ENCODE measurements at regions not wholly inside any gene's neighbourhood (a gene's known extent, or its start where the extent isn't known, plus 50 kb on each side); places are given as distances from the start of the nearest gene placed in this dataset.
A peak's percentile ranks its signal among the peaks of the same experiment; 100 is the strongest.

- no peak for DNase-seq
Measured at GRCh38 chr9:107693625-107694326, 204.2 kb upstream of the KLF4 start.

GRCh38 chr9:107691664-107692063 is 202.1 kb upstream of the KLF4 start:
- no peak for DNase-seq

DNA sequence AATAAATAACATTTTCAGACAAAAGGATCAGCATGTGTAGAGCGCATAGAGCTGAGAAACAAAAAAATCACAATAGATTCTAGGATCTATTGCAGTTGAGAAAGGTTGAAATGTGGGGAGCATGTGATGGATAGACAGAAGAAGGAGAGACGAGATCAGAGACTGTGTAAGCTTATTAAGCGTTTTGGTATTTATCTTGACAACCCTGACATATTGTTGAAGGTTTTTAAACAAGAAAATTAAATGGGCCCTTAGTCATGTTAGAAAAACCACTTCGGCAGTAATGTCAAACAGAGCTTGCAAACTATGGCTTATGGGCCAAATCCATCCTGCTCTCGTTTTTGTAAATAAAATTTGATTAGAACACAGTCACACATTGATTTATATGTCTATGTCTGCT is 200.5 kb upstream of the KLF4 start:
- no peak for DNase-seq

DNA sequence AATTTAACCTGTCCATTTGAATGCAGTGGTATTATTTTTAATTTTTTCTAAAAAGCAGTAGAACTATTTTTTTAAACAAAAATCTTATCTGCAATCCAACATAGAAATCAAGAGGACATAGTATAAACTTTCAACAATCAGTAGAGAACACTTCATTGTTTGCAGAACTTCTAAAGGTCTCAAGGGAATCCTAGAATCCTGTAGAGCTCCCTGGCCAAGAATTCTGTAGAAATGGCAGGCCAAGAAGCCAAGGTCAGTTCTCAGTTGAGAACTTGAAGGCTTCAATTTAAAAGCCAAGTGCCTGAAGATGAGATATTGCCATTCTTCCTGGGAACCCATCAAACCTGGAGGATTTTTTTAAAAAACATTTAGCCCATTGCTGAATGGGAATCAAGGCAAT is 199.2 kb upstream of the KLF4 start:
- DNase-seq = no peak

- DNase-seq = peak; percentile 56
Measured at GRCh38 chr9:107685901-107686300, 196.3 kb upstream of the KLF4 start.

- no peak for DNase-seq
Measured at GRCh38 chr9:107685376-107685775, 195.8 kb upstream of the KLF4 start.

- no peak for DNase-seq
Measured at GRCh38 chr9:107684224-107684623, 194.7 kb upstream of the KLF4 start.

- no peak for DNase-seq
Measured at GRCh38 chr9:107683566-107683965, 194.0 kb upstream of the KLF4 start.

GRCh38 chr9:107681988-107682387 is 192.4 kb upstream of the KLF4 start:
- DNase-seq = no peak

DNA sequence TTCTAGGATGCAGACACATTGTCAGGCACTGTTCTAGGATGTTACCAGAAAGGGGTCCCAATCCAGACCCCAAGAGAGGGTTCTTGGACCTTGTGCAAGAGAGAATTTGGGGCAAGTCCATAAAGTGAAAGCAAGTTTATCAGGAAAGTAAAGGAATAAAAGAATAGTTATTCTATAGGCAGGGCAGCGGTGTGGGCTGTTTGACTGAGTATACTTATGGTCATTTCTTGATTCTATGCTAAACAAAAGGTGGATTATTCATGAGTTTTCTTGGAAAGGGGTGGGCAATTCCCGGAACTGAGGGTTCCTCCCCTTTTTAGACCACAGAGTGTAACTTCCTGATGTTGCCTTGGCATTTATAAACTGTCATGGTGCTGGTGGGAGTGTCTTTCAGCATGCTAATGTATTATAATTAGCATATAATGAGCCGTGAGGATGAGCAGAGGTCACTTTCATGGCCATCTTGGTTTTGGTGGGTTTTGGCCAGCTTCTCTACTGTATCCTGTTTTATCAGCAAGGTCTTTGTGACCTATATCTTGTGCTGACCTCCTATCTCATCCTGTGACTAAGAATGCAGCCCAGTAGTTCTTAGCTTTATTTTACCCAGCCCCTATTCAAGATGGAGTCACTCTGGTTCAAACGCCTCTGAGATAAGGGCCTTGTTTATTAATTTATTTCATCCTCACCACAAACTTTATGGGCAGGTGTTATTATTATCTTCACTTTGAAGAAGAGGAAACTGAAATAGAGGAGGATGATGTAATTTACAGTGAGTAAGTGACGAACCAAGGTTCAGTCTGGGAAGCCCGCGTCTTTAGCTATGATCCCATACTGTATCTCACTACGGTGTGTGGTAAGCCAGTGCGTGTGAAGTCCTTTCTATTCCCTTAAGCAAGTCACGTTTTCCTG is 186.0 kb upstream of the KLF4 start:
- DNase-seq = no peak

- DNase-seq = no peak
Measured at GRCh38 chr9:107674721-107675277, 185.2 kb upstream of the KLF4 start.

GRCh38 chr9:107673861-107674720 is 184.5 kb upstream of the KLF4 start:
- no peak for DNase-seq

DNA sequence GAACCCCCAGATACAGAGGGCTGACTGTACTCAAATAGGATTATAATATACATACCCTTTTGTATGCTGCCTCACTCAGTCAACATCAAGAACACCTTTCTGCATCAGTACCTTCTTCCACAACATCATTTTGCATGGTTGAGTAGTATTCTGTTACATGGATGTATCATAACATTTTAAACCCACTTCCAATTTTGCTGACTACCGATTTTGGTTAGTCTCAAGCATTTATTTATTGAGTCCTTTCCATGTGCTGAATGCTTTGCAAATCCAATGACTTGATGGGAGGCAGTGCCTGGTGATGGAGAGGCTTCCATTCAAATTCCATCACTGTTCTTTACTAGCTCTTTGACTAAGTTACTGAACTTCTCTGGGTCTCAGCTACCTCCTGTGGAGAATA is 182.0 kb upstream of the KLF4 start:
- no peak for DNase-seq

- no peak for DNase-seq
Measured at GRCh38 chr9:107669422-107669821, 179.9 kb upstream of the KLF4 start.

DNA sequence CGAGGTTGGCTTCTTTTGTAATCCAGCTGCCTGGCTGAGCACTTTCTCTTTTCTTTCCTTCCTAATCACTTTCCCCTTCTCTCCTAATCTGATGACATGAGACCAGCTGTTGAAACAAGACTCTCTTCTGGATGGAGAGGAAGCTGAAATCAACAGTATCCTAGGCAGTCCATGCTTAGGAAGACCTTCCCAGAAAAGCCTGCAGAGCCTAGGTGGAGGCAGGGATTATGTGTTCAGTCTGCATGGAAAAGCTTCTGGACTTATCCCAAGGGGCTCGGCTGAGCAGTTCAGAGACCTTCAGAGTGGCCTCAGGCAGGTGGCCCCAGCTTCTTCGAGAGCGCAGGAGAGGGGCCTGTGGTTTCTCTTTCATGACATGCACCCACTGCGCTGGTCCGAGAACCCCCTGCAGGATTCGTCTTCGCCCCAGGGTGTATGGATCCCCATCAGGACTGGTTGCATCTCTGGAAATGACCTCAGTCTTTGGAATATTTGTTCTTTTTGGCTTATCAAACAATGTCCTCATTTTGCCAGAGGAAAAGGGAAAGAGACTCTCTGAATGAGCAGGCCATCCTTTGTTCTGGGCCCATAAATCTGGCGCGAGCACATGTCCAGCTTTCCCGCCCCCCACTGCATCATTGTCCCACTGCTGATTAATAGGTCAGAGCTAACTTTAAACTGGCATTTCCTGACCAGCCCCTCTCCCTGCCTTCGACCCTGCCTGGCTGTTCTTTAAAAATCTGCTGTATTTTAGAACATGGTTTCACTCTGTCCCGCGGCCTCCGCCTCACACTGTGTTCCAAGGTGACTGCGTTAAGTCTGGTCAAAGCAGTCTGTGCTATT is 177.9 kb upstream of the KLF4 start:
- DNase-seq = no peak

DNA sequence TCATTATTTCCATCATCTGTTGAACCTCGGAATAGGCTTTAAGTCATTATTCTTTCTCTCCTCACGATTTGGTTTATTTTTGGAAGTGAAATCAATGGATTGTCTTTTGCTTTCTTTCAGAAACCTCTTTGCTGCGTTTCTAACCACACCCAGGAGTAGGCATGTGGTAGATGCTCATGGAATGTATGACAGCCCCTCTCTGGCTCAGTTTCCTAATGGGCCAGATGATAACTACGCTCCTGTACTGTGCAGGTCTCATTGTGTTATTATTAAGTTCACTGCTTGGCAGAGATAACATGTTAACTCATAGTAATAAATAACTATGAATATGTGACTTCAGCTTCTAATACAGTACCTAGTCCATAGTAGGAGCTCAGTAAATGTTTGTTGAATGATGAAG is 175.5 kb upstream of the KLF4 start:
- DNase-seq = no peak

GRCh38 chr9:107660976-107661375 is 171.4 kb upstream of the KLF4 start:
- no peak for DNase-seq

DNA sequence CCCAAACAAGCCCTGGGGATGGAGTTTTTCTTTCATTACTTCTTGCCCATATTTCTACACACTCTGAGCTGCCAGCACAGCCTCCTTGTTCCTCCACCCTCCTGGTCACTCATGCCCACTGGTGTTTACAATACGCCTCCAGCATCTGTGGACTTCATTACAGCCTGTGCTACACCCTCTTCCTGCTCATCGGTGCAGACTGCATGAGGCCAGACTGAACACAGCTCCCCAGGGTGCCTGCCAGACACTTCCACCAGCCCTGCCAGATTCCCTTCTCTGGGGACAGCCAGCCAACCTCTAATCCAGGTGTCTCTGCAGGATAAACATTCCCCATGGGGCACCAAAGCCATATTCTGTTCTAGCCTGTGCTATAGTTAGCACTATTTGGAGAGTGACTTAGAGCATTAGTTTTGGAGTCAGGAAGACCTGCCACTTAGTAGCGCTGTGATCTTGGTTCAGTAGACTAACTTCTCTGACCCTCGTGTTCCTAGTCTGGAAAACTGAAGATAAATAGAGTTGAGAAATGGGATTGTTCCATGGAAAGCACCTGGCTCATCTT is 163.8 kb upstream of the KLF4 start:
- no peak for DNase-seq

DNA sequence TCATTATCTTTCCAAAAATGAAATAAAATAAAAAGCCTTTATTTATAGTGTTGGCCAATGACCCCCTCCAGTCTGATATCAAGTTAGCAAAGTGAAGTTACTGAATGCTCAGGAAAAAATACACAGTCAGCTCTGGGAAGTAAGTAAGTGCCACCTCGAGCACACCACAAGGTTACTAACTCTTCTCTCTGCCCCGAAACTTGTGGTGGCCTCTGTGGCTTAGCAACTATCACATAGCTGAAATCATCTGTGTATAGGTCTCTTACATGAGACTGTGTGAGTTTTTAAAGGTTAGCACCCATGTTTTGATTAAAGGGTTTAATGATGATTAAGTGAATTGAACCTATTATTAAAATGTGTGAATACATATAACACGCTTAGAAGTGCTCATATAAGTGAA is 161.4 kb upstream of the KLF4 start:
- no peak for DNase-seq

DNA sequence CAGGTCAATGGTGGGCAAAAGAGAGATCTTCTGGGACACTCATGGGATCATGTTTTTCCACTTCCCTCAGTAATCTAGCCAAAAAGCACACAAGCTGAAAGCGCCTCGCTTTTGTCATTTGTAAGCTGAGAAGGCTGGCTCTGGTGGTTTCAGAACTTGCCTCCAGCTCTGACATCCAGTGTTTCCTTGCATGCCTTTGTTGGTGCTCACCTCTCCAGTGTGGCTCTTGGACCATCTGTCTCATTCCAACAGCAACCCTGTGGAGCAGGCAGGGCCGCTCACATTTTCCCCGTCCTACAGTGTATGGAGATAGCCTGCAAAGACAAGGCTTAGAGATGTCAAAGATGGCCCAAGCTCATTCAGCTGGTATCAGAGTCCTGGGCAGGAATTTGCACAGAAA is 160.8 kb upstream of the KLF4 start:
- DNase-seq = no peak

- no peak for DNase-seq
Measured at GRCh38 chr9:107648153-107648715, 158.7 kb upstream of the KLF4 start.

Data from NCI-H524 treated with DMSO at 0.1 percent for 48 hours (cell line).